ENCODE measurements at regions not wholly inside any gene's neighbourhood (a gene's known extent, or its start where the extent isn't known, plus 50 kb on each side); places are given as distances from the start of the nearest gene placed in this dataset.

DNA sequence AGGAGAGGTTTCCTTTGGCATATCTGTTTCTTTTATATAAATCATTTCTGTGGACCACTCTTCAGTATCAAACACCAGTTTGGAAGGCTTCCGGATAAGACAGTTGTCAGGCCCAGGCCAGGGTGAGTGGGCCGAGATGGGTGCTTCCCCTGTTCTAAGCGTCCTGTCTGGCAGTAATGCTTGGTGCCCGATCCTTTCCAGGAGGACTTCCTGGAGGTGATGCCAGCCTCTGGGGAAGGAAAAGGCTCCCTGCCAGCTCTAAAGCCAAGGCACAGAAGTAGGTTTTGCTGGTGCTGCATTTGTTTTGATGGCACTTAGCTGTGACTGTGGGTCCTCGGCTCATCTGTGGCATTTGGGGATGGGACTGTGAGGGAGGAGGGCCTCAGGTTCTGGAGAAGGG lies 124.4 kb upstream of the RTL1 start:
- DNase-seq: no peak

DNA sequence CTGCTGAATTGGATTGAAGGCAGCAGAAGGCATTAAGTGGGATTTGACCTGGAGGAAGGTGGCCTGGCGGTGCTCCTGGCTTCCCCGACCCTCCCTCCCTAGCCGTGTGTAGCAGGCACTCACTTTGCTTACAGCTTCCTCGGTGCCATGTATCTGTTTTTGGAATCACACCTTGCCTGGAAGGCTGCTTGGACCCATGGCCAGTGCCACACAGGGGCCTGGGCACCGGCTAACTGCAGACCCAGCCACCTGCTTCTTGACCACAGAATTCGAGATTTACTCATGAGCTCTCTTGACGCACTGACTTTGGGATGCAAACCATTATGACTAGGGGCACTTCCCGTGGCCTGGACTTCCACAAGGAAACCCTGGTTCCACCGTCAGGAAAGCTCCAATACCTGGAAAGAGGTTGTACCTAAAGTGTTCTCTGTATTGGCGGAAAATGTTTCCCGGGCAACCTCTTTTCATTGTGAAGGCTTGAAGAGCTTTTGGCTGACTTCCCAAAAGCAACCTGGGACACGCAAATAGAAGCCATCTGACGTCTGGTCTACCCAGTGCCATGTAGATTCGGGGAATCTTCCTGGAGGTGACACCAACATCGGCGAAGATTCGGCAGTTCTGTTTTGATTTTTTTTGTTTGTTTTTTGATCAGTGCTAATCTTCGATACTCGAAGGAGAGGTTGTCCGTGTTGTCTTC lies 125.6 kb upstream of the RTL1 start:
- DNase-seq: no peak

DNA sequence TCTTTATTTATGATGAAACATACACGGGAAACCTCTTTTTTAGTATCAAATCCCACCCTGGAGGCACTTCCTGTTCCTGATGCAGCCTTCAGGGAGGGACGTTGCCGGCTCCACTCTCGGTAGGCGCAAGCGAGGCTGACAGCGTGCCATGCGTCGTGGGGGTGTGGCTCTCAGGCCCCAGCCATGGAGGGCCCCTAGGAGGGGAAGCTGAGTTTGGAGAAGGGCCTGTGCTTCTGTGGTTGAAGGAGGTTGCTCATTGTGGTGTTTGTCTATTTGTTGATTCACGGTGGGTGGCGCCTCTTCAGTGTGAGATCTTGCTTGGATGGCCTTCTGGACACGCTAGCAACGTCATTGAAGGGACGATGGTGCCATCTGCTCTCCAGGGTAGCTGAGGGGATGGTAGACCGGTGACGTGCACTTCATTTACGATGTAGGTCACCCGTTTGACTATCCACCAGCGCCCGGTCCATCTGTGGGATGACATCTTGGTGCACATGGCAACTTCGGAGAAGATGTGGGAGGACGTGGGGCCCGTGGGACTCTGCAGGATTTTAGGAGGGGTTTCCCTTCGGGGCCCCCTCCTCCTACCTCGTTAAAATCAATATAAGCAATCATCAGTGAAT lies 126.3 kb upstream of the RTL1 start:
- no peak for DNase-seq

DNA sequence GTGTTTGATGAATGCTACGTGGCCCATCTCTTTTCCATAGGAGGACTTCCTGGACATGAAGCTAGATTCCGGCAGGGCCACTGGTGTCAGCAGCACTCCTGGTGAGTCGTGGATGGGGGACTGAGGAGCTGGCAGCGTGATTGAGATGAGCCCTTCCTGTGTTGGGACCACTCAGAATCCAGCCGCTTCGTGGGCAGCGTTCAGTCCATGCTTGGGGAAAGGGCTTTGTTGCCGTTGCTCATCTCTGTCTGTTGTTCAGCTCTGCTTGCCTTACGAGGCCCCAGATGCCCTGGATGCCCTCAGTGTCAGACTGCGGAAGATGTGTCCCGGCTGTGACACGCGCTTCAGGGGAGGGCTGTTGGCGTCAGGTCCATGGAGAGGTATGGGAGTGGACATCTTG lies 127.1 kb upstream of the RTL1 start:
- DNase-seq: no peak

DNA sequence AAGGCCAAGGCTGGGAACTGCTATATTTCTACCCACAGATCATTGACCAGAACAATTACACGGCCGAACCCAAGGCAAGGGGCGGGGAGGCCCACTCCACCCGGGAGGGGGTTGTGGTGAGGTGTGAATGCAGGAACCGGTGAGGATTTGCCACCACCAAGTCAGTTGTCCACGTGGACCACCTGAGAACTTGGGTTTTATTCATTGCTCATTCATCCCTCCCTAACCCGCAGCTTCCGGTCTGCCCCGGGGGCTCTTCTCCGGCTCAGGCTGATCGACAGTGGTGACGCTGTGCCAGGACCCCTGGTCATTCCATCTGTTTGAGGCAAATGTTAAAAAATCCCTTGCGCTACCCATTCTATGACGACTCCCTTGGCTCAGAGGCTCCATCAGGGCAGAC lies 127.7 kb upstream of the RTL1 start:
- no peak for DNase-seq

GRCh38 chr14:101031721-101032120 lies 128.2 kb upstream of the RTL1 start:
- no peak for DNase-seq

DNA sequence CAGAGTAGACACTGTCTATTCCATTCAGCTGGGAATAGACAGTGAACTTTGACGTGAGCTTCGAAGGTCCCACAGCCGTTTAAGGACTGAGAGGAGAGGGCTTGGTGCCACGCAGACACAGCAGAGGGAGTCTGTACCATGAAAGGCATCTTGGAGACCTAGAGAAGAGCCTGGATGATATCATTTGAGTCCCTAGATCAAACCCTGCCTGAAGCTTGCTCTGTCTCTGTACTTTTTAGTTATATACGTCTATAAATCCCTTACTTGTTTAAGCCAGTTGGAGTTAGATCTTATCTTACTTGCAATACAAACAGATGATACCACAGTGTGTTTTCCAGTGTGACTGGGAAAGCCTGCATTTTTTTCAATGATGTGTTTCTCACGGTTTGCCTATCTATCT lies 128.9 kb upstream of the RTL1 start:
- DNase-seq: no peak

DNA sequence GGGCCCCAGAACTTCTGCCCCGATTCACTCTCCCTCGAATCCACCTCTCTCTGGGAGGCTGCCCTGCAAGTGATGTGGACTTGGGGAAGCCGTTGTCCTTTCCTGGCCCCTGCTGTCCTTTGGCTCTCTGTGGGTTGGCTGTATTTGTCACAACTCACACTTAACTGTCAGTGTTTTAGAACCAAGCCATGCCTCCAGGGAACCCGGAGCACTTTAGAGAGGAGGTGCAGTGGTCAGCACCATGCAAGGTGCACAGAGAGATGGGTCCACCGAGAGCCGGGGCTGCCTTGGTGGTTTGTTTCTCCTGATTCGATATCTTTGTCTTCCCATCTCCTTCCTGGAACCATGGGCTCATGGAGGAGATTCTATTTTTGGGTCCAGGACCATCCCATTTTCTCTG lies 129.5 kb upstream of the RTL1 start:
- DNase-seq: no peak

- DNase-seq: no peak
These were observed 130.1 kb upstream of the RTL1 start for GRCh38 chr14:101033446-101034165.

DNA sequence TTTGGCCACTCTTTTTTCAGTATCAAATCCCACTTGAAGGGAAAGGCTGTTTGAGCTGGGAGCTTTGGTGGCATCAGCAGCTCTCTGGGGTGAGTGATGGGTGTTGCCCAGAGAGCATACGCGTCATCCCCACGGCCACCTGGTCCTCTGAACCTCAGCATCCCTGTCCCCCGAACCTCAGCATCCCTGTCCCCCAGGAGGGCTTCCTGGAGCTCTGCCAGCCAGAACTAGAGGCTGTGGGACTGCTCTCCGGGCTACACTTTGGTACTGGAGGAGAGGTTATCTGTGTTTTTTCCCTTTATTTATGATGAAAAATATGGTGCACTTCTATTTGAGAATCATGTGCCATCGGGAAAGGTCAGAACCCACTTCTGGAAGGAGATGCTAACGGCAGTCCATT lies 131.5 kb upstream of the RTL1 start:
- DNase-seq: no peak

- no peak for DNase-seq
These were observed 132.1 kb upstream of the RTL1 start for GRCh38 chr14:101035466-101036225.

- no peak for DNase-seq
These were observed 133.7 kb upstream of the RTL1 start for GRCh38 chr14:101037021-101037817.

GRCh38 chr14:101039031-101039754 lies 135.7 kb upstream of the RTL1 start:
- DNase-seq: no peak

- DNase-seq: no peak
These were observed 136.2 kb upstream of the RTL1 start for GRCh38 chr14:101039755-101040138.

GRCh38 chr14:101040538-101041442 lies 137.3 kb upstream of the RTL1 start:
- no peak for DNase-seq

- no peak for DNase-seq
These were observed 140.4 kb upstream of the RTL1 start for GRCh38 chr14:101043891-101044290.

- no peak for DNase-seq
These were observed 141.2 kb upstream of the RTL1 start for GRCh38 chr14:101044741-101045140.

DNA sequence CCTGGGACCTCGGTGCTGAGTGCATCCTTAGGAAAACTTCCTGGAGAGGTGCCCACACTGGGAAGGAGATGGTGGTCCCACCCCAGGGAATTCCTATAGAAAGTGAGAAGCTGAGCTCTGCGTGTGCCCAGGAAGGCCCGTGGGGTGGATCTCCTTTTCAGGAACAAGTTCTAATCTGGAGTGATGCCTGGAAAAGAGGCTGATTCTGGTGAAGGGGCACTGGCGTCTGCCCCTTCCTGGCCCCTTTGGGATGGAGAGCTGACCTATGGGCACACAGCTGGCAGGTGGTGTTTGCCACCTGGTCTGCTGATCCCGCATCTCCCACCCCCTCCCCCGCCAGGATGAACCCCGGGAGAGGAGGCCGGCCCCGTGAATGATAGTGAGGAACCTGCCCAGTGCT lies 142.0 kb upstream of the RTL1 start:
- DNase-seq: no peak

GRCh38 chr14:101046071-101046470 lies 142.5 kb upstream of the RTL1 start:
- DNase-seq: no peak

- DNase-seq: no peak
These were observed 143.8 kb upstream of the RTL1 start for GRCh38 chr14:101047326-101047725.

DNA sequence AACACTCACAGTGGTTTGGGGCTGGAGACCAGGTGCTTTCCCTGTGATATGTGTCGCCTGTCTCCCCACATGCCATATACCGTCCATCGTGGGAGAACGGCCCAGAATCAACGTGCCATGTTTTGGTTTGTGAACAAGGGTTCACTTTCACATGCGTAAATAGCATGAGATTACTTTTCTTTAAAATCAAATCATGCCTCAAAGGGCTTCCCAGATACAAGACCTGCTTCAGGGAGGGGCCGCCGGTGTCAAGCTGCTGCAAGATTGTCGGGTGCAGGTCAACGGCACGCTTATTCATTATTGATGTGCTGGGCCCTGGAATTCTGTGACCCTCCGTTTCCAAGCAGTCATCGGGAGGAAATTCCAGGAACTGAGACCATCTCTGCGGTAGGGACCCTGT lies 145.2 kb upstream of the RTL1 start:
- no peak for DNase-seq

Data from Kasumi-1 (cell line).